HG03135 (cell line): ENCODE measurements at regions not wholly inside any gene's neighbourhood (a gene's known extent, or its start where the extent isn't known, plus 50 kb on each side); places are given as distances from the start of the nearest gene placed in this dataset.
"Not testable (repeated sequence)": the region's sequence is repeated elsewhere in the genome, so short reads cannot be mapped to it uniquely, and the experiment has no call there.

Experiments
- ATAC-seq: cut with Tn5 transposase; IDR thresholded peaks from one replicate; pipeline ENCODE4 v1.9.1; 2021; ENCODE audit warnings: mild to moderate bottlenecking, moderate library complexity; ENCODE audit not compliant: unreplicated experiment

- ATAC-seq = no peak
These were observed 205.3 kb downstream of the NAP1L3 start for GRCh38 chrX:93468075-93468474.

DNA sequence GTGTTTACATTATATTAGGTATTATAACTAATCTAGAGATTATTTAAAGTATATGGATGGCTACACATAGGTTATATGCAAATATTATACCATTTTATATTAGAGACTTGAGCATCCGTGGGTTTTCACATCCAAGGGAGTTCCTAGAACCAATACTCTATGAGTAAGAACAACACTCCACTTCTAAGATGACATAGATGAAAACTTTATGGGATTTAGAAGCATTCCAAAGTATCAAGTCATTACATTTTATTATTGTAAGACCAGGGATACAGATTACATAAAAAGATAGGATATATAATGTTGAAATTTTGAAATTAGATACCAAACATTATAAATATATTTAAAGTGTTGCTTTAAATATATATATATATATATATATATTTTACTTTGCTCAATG is 207.0 kb downstream of the NAP1L3 start:
- no peak for ATAC-seq

GRCh38 chrX:93461060-93461459 is 212.3 kb downstream of the NAP1L3 start:
- no peak for ATAC-seq

GRCh38 chrX:93454509-93454908 is 218.9 kb downstream of the NAP1L3 start:
- ATAC-seq = no peak

- ATAC-seq = not testable (repeated sequence)
These were observed 238.7 kb downstream of the NAP1L3 start for GRCh38 chrX:93434721-93435120.

GRCh38 chrX:93428497-93428896 is 244.9 kb downstream of the NAP1L3 start:
- ATAC-seq = no peak

- ATAC-seq = peak; percentile 75
These were observed 250.7 kb downstream of the NAP1L3 start for GRCh38 chrX:93422693-93423092.

- ATAC-seq = no peak
These were observed 252.8 kb downstream of the NAP1L3 start for GRCh38 chrX:93420525-93421082.

- ATAC-seq = no peak
These were observed 253.3 kb downstream of the NAP1L3 start for GRCh38 chrX:93420090-93420489.

DNA sequence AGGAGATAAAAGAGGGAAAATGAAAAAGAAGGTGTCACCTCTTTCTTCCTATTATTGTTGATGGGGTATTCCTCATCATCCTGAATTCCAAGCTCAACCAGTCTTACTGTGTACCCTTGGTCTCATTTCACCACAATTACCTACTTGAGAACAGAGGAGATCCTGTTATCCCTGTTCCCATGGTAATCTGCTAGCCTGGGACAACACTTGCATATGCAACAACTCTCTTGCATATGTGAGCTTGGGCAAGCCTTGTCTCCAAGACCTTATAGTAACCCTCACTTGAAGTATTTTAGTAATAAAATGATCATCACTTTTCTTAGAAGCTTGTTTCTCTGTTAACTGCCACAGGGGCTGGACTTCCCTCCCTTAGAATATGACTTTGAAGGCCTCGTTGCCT is 253.7 kb downstream of the NAP1L3 start:
- no peak for ATAC-seq

- no peak for ATAC-seq
These were observed 269.3 kb downstream of the NAP1L3 start for GRCh38 chrX:93404121-93404520.

DNA sequence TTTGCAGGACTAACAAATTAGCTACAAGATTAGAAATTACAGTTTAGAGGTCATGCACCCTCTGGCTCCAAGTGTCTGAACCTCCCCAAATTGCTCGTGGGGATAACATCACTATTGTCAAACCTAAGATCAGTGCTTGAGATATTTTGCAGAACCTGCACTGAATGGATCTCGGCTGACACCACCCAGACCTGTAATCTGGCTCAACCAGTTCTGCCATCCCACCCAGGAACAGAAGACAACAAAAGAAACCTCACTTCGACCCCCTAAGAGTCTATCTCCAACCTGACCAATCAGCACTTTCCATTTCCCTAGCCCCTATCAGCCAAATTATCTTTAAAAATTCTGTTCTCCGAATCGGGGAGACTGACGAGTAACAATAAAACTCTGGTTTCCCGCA is 318.7 kb downstream of the NAP1L3 start:
- ATAC-seq = no peak

DNA sequence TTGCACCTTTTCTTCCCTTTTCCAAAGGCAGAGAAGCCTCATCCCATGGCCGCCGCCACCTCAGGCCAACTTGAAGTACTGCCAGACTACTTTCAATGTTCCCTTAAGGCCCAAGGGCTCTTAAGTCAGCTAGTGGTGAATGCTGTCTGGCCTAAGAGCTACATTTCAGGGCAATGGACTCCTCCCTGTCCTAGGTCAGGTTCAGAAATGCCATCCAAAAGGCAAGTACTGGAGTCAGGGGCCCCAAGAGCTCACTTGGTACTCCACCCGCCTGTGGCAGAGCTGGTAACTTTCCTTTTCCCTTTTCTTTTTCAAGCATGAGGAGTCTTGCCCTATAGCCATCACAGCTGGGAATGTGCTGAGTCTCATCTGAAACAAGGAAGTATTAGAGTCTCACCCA is 327.1 kb downstream of the NAP1L3 start:
- no peak for ATAC-seq

GRCh38 chrX:93344287-93344686 is 329.1 kb downstream of the NAP1L3 start:
- not testable (repeated sequence) for ATAC-seq

DNA sequence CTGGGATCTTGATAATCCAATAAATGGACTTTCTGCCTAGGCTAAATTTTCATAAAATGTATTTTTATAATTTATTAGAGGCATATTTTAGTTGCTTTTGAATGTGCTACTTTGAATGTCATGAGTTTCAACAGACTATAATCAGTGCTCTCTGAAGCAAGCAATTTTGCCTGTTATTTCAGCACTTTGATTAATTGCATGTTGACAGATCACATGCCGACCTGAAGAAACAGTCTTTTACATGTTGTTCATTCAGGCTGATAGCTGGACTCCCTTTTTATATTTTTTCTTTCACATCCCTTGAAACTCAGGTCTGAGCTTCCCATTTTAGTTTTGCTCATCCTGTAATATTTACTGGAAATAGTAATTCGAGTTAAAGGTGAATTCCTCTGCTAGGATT is 341.0 kb downstream of the NAP1L3 start:
- ATAC-seq = no peak

GRCh38 chrX:93322110-93322509 is 351.3 kb downstream of the NAP1L3 start:
- ATAC-seq = no peak

GRCh38 chrX:93319609-93320008 is 353.8 kb downstream of the NAP1L3 start:
- no peak for ATAC-seq
